K562 (cell line): ENCODE measurements at regions not wholly inside any gene's neighbourhood (a gene's known extent, or its start where the extent isn't known, plus 50 kb on each side); places are given as distances from the start of the nearest gene placed in this dataset.

Experiments
- ATAC-seq: fragments of 200-7000 bp; cut with Tn5 transposase; 3 replicates; pipeline ENCODE4 v1.9.1; 2020; ENCODE audit warnings: moderate library complexity
- BruUV-seq: library from RNA; stranded (reverse); fragments of 400-500 nt; replicated peaks from 2 replicates; lab custom pipeline; 2021; lab: Mats Ljungman, UMichigan
- CTCF ChIA-PET: fragments of 300-600 bp; formaldehyde crosslinking; extraction: SDS; loops from one replicate; lab custom pipeline; 2021; ENCODE audit warnings: low intra/inter-chr PET ratio; lab: Yijun Ruan, JAX
- POLR2A ChIA-PET: fragments of 300-600, 350-650 bp; sonication (Branson Sonifier 250); formaldehyde crosslinking; extraction: SDS; loops from one replicate; lab custom pipeline; 2021; ENCODE audit warnings: antibody characterized with exemption, inconsistent platforms; lab: Yijun Ruan, JAX
- DNase-seq, 4 experiments: peaks; one replicate each; pipeline versions ENCODE4 v3.0.0 to v3.0.0-alpha.2; 2011 to 2018; ENCODE audit warnings: low spot score in 3 of 4, mixed read lengths in 3 of 4; ENCODE audit errors: extremely low read depth in 1 of 4
- FAIRE-seq: peaks from 2 replicates; lab custom pipeline; 2011; peaks lifted over from hg19 to GRCh38; lab: Jason Lieb, UNC
- H2AFZ ChIP-seq: 2 replicates; pipeline ENCODE4 v1.6.0; 2011; ENCODE audit warnings: low read depth, low read length, control low read depth, inconsistent platforms
- H3K27ac ChIP-seq: fragments of 200-600 bp; 3 replicates; pipeline ENCODE4 v1.8.0; 2011; ENCODE audit warnings: low read depth, mild to moderate bottlenecking, control low read depth, inconsistent platforms, low read length, moderate library complexity, mixed read lengths; ENCODE audit errors: extremely low read depth
- H3K27me3 ChIP-seq, 2 experiments: fragments of 300-600 bp in 1 of 2; 2 replicates in 1 of 2; 3 replicates in 1 of 2; pipeline versions ENCODE4 v1.6.0 to v1.8.0; 2011; ENCODE audit warnings: inconsistent platforms in 2 of 2, low read length in 2 of 2, mild to moderate bottlenecking in 1 of 2, mixed read lengths in 1 of 2, moderate library complexity in 1 of 2; ENCODE audit not compliant: control insufficient read depth in 2 of 2, insufficient read depth in 2 of 2
- H3K36me3 ChIP-seq: fragments of 300-600 bp; 3 replicates; pipeline ENCODE4 v1.8.0; 2011; ENCODE audit warnings: mild to moderate bottlenecking, low read length, inconsistent platforms; ENCODE audit not compliant: control insufficient read depth, insufficient read depth
- H3K4me1 ChIP-seq, 2 experiments: fragments of 200-600 bp in 1 of 2; replicated peaks in 1 of 2; 2 replicates in 1 of 2; 3 replicates in 1 of 2; pipeline versions ENCODE4 v1.5.1 to v1.8.0; 2011; ENCODE audit warnings: inconsistent platforms in 2 of 2, low read length in 2 of 2, mild to moderate bottlenecking in 1 of 2, mixed read lengths in 1 of 2, moderate library complexity in 1 of 2; ENCODE audit not compliant: control insufficient read depth in 2 of 2, insufficient read depth in 2 of 2
- H3K4me2 ChIP-seq: 2 replicates; pipeline ENCODE4 v1.6.1; 2011; ENCODE audit warnings: low read length, control low read depth, inconsistent platforms, mixed read lengths; ENCODE audit not compliant: insufficient read depth
- H3K4me3 ChIP-seq: fragments of 200-600 bp; sonication (generic), shearing (Covaris generic); 2 replicates; pipeline ENCODE4 v1.5.1; 2016; ENCODE audit warnings: control low read depth, inconsistent platforms
- H3K79me2 ChIP-seq: fragments of 200-600 bp; 3 replicates; pipeline ENCODE4 v1.8.0; 2011; ENCODE audit warnings: low read length, inconsistent platforms; ENCODE audit not compliant: control insufficient read depth, insufficient read depth
- H3K9ac ChIP-seq, 2 experiments: 2 replicates each; pipeline versions ENCODE4 v1.6.0 to v1.6.1; 2011; ENCODE audit warnings: low read depth in 2 of 2, low read length in 2 of 2, control low read depth in 1 of 2, inconsistent platforms in 1 of 2, mild to moderate bottlenecking in 1 of 2, mixed read lengths in 1 of 2; ENCODE audit not compliant: insufficient read depth in 1 of 2
- H3K9me1 ChIP-seq: one replicate; pipeline ENCODE4 v1.6.0; 2011; ENCODE audit warnings: inconsistent platforms, mild to moderate bottlenecking, low read length, moderate library complexity; ENCODE audit not compliant: control insufficient read depth, insufficient read depth
- H3K9me3 ChIP-seq: replicated peaks from 2 replicates; pipeline ENCODE4 v1.5.1; 2011; ENCODE audit warnings: low read depth, low read length, inconsistent platforms; ENCODE audit not compliant: control insufficient read depth, insufficient read depth
- H4K20me1 ChIP-seq: replicated peaks from 2 replicates; pipeline ENCODE4 v1.6.1; 2011; ENCODE audit warnings: low read length, inconsistent platforms, mixed read lengths; ENCODE audit not compliant: control insufficient read depth, insufficient read depth
- CEBPG ChIP-seq, 3 experiments: fragments of 200-800 bp in 1 of 3; sonication (Bioruptor generic) in 1 of 3; sonication (generic) in 1 of 3; formaldehyde crosslinking in 1 of 3; IDR thresholded peaks in 2 of 3; conservative IDR thresholded peaks in 1 of 3; 2 replicates each; pipeline versions ENCODE4 v1.6.1 to v1.8.0; 2016 to 2022; ENCODE audit warnings: missing compliant biosample characterization in 2 of 3, missing genetic modification characterization in 2 of 3, mild to moderate bottlenecking in 1 of 3, missing genetic modification reagents in 1 of 3
- FOXM1 ChIP-seq, 2 experiments: fragments of 450-650 bp in 1 of 2; sonication (generic) in 1 of 2; formaldehyde crosslinking in 1 of 2; IDR thresholded peaks; 2 replicates each; pipeline versions ENCODE4 v1.6.1 to v1.9.0; 2017 to 2022; ENCODE audit warnings: low read depth in 2 of 2, mild to moderate bottlenecking in 2 of 2, missing genetic modification reagents in 1 of 2, moderate library complexity in 1 of 2
- KLF1 ChIP-seq: fragments of 450-650 bp; IDR thresholded peaks from 2 replicates; pipeline ENCODE4 v1.6.1; 2016; ENCODE audit warnings: missing genetic modification characterization, missing compliant biosample characterization
- MIER1 ChIP-seq: fragments of 450-650 bp; IDR thresholded peaks from 2 replicates; pipeline ENCODE4 v1.6.1; 2016; ENCODE audit warnings: antibody characterized with exemption, mild to moderate bottlenecking, low read depth
- NR2F6 ChIP-seq: fragments of 450-650 bp; formaldehyde crosslinking; IDR thresholded peaks from 2 replicates; pipeline ENCODE4 v1.4.0; 2020; ENCODE audit warnings: mild to moderate bottlenecking
- PRPF4 ChIP-seq: fragments of 200-400 bp; formaldehyde crosslinking; IDR thresholded peaks from one replicate; pipeline ENCODE4 v1.6.1; 2017; ENCODE audit warnings: low read length, low read depth, mild to moderate bottlenecking; ENCODE audit not compliant: insufficient read depth, poor library complexity, severe bottlenecking
- SAP30 ChIP-seq: fragments of 200-600 bp; sonication (generic); IDR thresholded peaks from 2 replicates; pipeline ENCODE4 v1.6.1; 2012; ENCODE audit warnings: borderline replicate concordance, low read depth, mild to moderate bottlenecking, moderate library complexity, low read length, control low read depth, inconsistent platforms; ENCODE audit not compliant: insufficient read depth, poor library complexity, severe bottlenecking
- TARDBP ChIP-seq: fragments of 450-650 bp; IDR thresholded peaks from 2 replicates; pipeline ENCODE4 v1.6.1; 2016
- U2AF1 ChIP-seq: fragments of 200-400 bp; formaldehyde crosslinking; optimal IDR thresholded peaks from 2 replicates; pipeline ENCODE3; 2017; ENCODE audit warnings: mild to moderate bottlenecking, low read depth, low read length, moderate library complexity
- ZNF143 ChIP-seq: sonication (generic); formaldehyde crosslinking; IDR thresholded peaks from 2 replicates; pipeline ENCODE4 v1.9.0; 2022; ENCODE audit warnings: mild to moderate bottlenecking, missing genetic modification reagents
- ZNF165 ChIP-seq: fragments of 250-450 bp; sonication (Bioruptor Pico); IDR thresholded peaks from 2 replicates; pipeline ENCODE4 v1.4.0; 2020; ENCODE audit warnings: borderline replicate concordance
- WGBS: fragments of 100-300 bp; shearing (Covaris generic); methylation state at CpG from one replicate; pipeline ENCODE4 v1.1.6; 2016; ENCODE audit warnings: low coverage, mixed read lengths; ENCODE audit not compliant: insufficient coverage; ENCODE audit errors: missing lambda C conversion rate; 5-methylcytosine and 5-hydroxymethylcytosine counted together
- in situ Hi-C: fragments of 300-500 bp; cut with MboI; formaldehyde crosslinking; loops from 4 replicates; pipeline ENCODE4 v1.15.0; 2018; ENCODE audit warnings: inconsistent platforms, mixed read lengths
- intact Hi-C: fragments of 100-400 bp; cut with micrococcal nuclease; formaldehyde crosslinking; loops from 2 replicates; pipeline ENCODE4 v1.14.2; 2022
- TF ChIP-seq, protein P1 (sequence below): fragments of 450-650 bp; IDR thresholded peaks from 2 replicates; pipeline ENCODE4 v1.6.1; 2016; ENCODE audit warnings: mild to moderate bottlenecking

DNA sequence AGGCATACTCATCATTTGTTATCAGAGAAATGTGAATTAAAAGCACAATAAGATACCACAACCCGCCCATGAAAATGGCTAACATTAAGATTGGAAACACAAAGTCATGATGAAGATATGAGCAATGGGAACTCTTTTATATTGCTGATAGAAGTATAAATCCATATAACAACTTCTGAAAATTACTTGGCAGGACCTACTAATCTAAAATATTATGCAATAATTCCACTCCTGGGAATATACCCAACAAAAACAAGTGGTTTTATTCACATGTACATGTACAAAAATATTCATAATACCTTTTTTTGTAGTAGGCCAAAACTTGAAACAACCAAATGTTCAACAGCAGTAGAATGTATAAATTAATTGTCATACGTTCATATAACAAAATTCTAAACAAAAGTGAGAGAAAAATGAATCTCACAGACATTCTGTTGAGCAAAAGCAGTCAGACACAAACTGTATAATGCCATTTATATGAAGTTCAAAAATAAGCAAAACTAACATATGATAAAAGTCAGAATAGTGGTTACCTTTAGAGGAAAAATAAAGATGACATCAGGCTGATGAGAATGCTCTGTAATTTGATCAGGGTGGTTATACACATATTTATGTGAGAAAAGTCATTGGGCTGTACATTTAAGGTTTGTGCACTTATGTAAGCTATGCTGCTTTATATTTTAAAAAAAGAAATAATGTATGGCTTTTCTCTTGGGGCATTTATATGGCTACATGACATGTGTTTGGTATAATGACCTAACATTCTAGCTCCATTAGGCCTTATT, 309.2 kb upstream of the KITLG start:
- DNase-seq = no peak
- POLR2A ChIA-PET = no interaction called here
- no peaks in the 10 kb centered on the region for H3K9me1 ChIP-seq
- no peak for FAIRE-seq
- no peaks in the 10 kb centered on the region for H3K36me3 ChIP-seq
- CTCF ChIA-PET = no interaction called here
- 0% methylated on average over 2 of the region's 2 CpGs for WGBS
- no peak overlapping the region for H3K4me3 ChIP-seq
- TF ChIP-seq CEBPG (CRISPR knock-in tag; IDR thresholded peaks at IDR 0.05) (no peak), CEBPG (tag; conservative IDR thresholded peaks at IDR 0.05 in 1 of 2, IDR thresholded peaks at IDR 0.05 in 1 of 2) (0 out of 4 replicates have a peak, but pooled peaks of 1 of the 2 experiments have one; percentile 21), TARDBP (no peak)
- in situ Hi-C loops = no loop called here
- no peak overlapping the region for H2AFZ ChIP-seq
- no TSS peak for BruUV-seq
- H3K27me3 ChIP-seq = no peaks in the 10 kb centered on the region
- no peak overlapping the region for H3K4me2 ChIP-seq
- intact Hi-C loops = no loop called here
- no peaks in the 10 kb centered on the region for H4K20me1 ChIP-seq
- no peaks in the 10 kb centered on the region for H3K79me2 ChIP-seq
- no peak overlapping the region for H3K27ac ChIP-seq
- no peaks in the 10 kb centered on the region for H3K4me1 ChIP-seq
- H3K9me3 ChIP-seq = no peaks in the 10 kb centered on the region
- H3K9ac ChIP-seq = no peak overlapping the region
- ATAC-seq = no peak

GRCh38 chr12:88884600-88884999, 304.3 kb upstream of the KITLG start:
- H3K4me2 ChIP-seq = no peak overlapping the region
- FAIRE-seq (no peak), DNase-seq (no peak), ATAC-seq (no peak)
- intact Hi-C loops (no loop called here), in situ Hi-C loops (no loop called here)
- ChIA-PET CTCF (no interaction called here), POLR2A (no interaction called here)
- H3K27ac ChIP-seq = no peak overlapping the region
- H3K4me3 ChIP-seq = no peak overlapping the region
- no peak overlapping the region for H2AFZ ChIP-seq
- H3K4me1 ChIP-seq = no peaks in the 10 kb centered on the region
- no TSS peak for BruUV-seq
- H3K9me1 ChIP-seq = no peaks in the 10 kb centered on the region
- H3K79me2 ChIP-seq = no peaks in the 10 kb centered on the region
- 0% methylated on average over 2 of the region's 2 CpGs for WGBS
- no peak overlapping the region for H3K9ac ChIP-seq
- no peaks in the 10 kb centered on the region for H3K9me3 ChIP-seq
- no peaks in the 10 kb centered on the region for H3K27me3 ChIP-seq
- no peaks in the 10 kb centered on the region for H4K20me1 ChIP-seq
- H3K36me3 ChIP-seq = no peaks in the 10 kb centered on the region
- TF ChIP-seq PRPF4 (no peak), KLF1 (tag) (no peak), U2AF1 (no peak), ZNF143 (no peak), NR2F6 (no peak), SAP30 (no peak), FOXM1 (IDR thresholded peaks at IDR 0.05; ENCODE audit: low read depth) (no peak), FOXM1 (CRISPR knock-in tag; IDR thresholded peaks at IDR 0.05; ENCODE audit: low read depth) (no peak), MIER1 (no peak), ZNF165 (CRISPR knock-in tag) (no peak)
- TF ChIP-seq, protein P1, sequence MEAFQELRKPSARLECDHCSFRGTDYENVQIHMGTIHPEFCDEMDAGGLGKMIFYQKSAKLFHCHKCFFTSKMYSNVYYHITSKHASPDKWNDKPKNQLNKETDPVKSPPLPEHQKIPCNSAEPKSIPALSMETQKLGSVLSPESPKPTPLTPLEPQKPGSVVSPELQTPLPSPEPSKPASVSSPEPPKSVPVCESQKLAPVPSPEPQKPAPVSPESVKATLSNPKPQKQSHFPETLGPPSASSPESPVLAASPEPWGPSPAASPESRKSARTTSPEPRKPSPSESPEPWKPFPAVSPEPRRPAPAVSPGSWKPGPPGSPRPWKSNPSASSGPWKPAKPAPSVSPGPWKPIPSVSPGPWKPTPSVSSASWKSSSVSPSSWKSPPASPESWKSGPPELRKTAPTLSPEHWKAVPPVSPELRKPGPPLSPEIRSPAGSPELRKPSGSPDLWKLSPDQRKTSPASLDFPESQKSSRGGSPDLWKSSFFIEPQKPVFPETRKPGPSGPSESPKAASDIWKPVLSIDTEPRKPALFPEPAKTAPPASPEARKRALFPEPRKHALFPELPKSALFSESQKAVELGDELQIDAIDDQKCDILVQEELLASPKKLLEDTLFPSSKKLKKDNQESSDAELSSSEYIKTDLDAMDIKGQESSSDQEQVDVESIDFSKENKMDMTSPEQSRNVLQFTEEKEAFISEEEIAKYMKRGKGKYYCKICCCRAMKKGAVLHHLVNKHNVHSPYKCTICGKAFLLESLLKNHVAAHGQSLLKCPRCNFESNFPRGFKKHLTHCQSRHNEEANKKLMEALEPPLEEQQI = no peak
